HCT116 (cell line): ENCODE measurements at regions not wholly inside any gene's neighbourhood (a gene's known extent, or its start where the extent isn't known, plus 50 kb on each side); places are given as distances from the start of the nearest gene placed in this dataset.

Source experiments
- ATAC-seq: fragments of 200-7000 bp; cut with Tn5 transposase; 2 replicates; pipeline ENCODE4 v1.9.1; 2020; ENCODE audit warnings: mild to moderate bottlenecking, moderate library complexity
- BruUV-seq: library from RNA; stranded (reverse); fragments of 400-500 nt; replicated peaks from 2 replicates; lab custom pipeline; 2021; lab: Mats Ljungman, UMichigan
- CTCF ChIA-PET: fragments of 300-600 bp; sonication (Branson Sonifier 250); formaldehyde crosslinking; loops from one replicate; lab custom pipeline; 2021; ENCODE audit warnings: antibody characterized with exemption; lab: Charles Lee
- POLR2A ChIA-PET: fragments of 300-600, 350-600 bp; sonication (Branson Sonifier 250); formaldehyde crosslinking; loops from one replicate; lab custom pipeline; 2021; ENCODE audit warnings: antibody characterized with exemption; lab: Charles Lee
- RAD21 ChIA-PET, 2 experiments: fragments of 300-600 bp; sonication (Branson Sonifier 250); formaldehyde crosslinking; loops; one replicate each; lab custom pipeline; 2023; ENCODE audit warnings: low total read pairs in 2 of 2; ENCODE audit not compliant: uncharacterized antibody in 2 of 2, unreplicated experiment in 2 of 2, low non-redundant PET in 1 of 2; lab: Charles Lee
- DNase-seq: peaks from one replicate; pipeline ENCODE4 v3.0.0-alpha.2; 2010; ENCODE audit warnings: low read depth, low spot score
- H2AFZ ChIP-seq: fragments of 200-600 bp; shearing (Covaris generic), sonication (generic); 2 replicates; pipeline ENCODE4 v1.6.1; 2017; ENCODE audit warnings: low read depth, mixed run types, mixed read lengths, antibody characterized with exemption, low read length; ENCODE audit not compliant: poor library complexity, severe bottlenecking
- H3K27ac ChIP-seq: 2 replicates; pipeline ENCODE4 v1.5.1; 2012; ENCODE audit warnings: low read depth, low read length
- H3K27me3 ChIP-seq: fragments of 200-600 bp; sonication (generic); 2 replicates; pipeline ENCODE4 v1.6.1; 2016; ENCODE audit warnings: mixed run types, low read length, mixed read lengths; ENCODE audit not compliant: insufficient read depth
- H3K36me3 ChIP-seq, 2 experiments: fragments of 200-500 bp in 1 of 2; fragments of 200-600 bp in 1 of 2; sonication (Bioruptor generic) in 1 of 2; sonication (generic) in 1 of 2; 2 replicates each; pipeline versions ENCODE4 v1.5.1 to v1.6.1; 2014 to 2016; ENCODE audit warnings: low read length in 2 of 2, inconsistent platforms in 1 of 2, mixed read lengths in 1 of 2, mixed run types in 1 of 2; ENCODE audit not compliant: insufficient read depth in 2 of 2, control insufficient read depth in 1 of 2
- H3K4me1 ChIP-seq, 2 experiments: fragments of 200-600 bp in 1 of 2; sonication (generic) in 1 of 2; 2 replicates each; pipeline versions ENCODE4 v1.5.1 to v1.6.1; 2012 to 2017; ENCODE audit warnings: low read length in 2 of 2, inconsistent platforms in 1 of 2, mild to moderate bottlenecking in 1 of 2, mixed read lengths in 1 of 2, mixed run types in 1 of 2, moderate library complexity in 1 of 2; ENCODE audit not compliant: insufficient read depth in 2 of 2, control insufficient read depth in 1 of 2
- H3K4me2 ChIP-seq: fragments of 200-600 bp; sonication (generic); 2 replicates; pipeline ENCODE4 v1.6.1; 2017; ENCODE audit warnings: mixed run types, low read length, mixed read lengths
- H3K4me3 ChIP-seq, 2 experiments: fragments of 200-600 bp in 1 of 2; sonication (generic) in 1 of 2; replicated peaks in 1 of 2; 2 replicates each; pipeline ENCODE4 v1.5.1; 2011 to 2016; ENCODE audit warnings: low read length in 2 of 2, control low read depth in 1 of 2, low read depth in 1 of 2, mild to moderate bottlenecking in 1 of 2, mixed read lengths in 1 of 2, mixed run types in 1 of 2
- H3K79me2 ChIP-seq: fragments of 200-600 bp; sonication (generic); 2 replicates; pipeline ENCODE4 v1.6.1; 2017; ENCODE audit warnings: mild to moderate bottlenecking, mixed run types, low read length, moderate library complexity, mixed read lengths; ENCODE audit not compliant: insufficient read depth
- H3K9ac ChIP-seq: fragments of 200-600 bp; sonication (generic); 2 replicates; pipeline ENCODE4 v1.6.1; 2016; ENCODE audit warnings: low read length, mixed read lengths
- H3K9me2 ChIP-seq: fragments of 200-600 bp; sonication (generic), shearing (Covaris generic); 2 replicates; pipeline ENCODE4 v1.6.1; 2017; ENCODE audit warnings: mixed run types, mild to moderate bottlenecking, moderate library complexity; ENCODE audit not compliant: insufficient read depth
- H3K9me3 ChIP-seq, 2 experiments: fragments of 200-500 bp in 1 of 2; fragments of 200-600 bp in 1 of 2; sonication (Bioruptor generic) in 1 of 2; sonication (generic) in 1 of 2; 2 replicates each; pipeline ENCODE4 v1.6.1; 2014 to 2017; ENCODE audit warnings: low read length in 2 of 2, mixed read lengths in 2 of 2, inconsistent platforms in 1 of 2, low read depth in 1 of 2, mild to moderate bottlenecking in 1 of 2, mixed run types in 1 of 2, moderate library complexity in 1 of 2; ENCODE audit not compliant: control insufficient read depth in 1 of 2, insufficient read depth in 1 of 2
- H4K20me1 ChIP-seq: fragments of 200-600 bp; sonication (generic), shearing (Covaris generic); 2 replicates; pipeline ENCODE4 v1.6.1; 2017; ENCODE audit warnings: mixed run types, mild to moderate bottlenecking, moderate library complexity; ENCODE audit not compliant: insufficient read depth
- CTCF ChIP-seq, 3 experiments: fragments of 200-600 bp in 1 of 3; sonication (generic) in 1 of 3; IDR thresholded peaks in 2 of 3; conservative IDR thresholded peaks in 1 of 3; 2 replicates each; pipeline ENCODE4 v1.5.1; 2012 to 2017; ENCODE audit warnings: low read depth in 2 of 3, low read length in 2 of 3, antibody characterized with exemption in 1 of 3, borderline replicate concordance in 1 of 3, control low read depth in 1 of 3, mild to moderate bottlenecking in 1 of 3, mixed read lengths in 1 of 3, mixed run types in 1 of 3, moderate library complexity in 1 of 3; ENCODE audit not compliant: insufficient read depth in 1 of 3
- EZH2 ChIP-seq: fragments of 200-600 bp; sonication (generic); IDR thresholded peaks from 2 replicates; pipeline ENCODE4 v1.6.1; 2017; ENCODE audit warnings: antibody characterized with exemption, mixed run types
- EZH2phosphoT487 ChIP-seq: fragments of 200-600 bp; IDR thresholded peaks from 2 replicates; pipeline ENCODE4 v1.6.1; 2018; ENCODE audit warnings: antibody characterized with exemption, borderline replicate concordance
- FOSL1 ChIP-seq: IDR thresholded peaks from 2 replicates; pipeline ENCODE4 v1.6.1; 2012; ENCODE audit warnings: low read depth
- MAX ChIP-seq: IDR thresholded peaks from 2 replicates; pipeline ENCODE4 v1.6.1; 2012
- RAD21 ChIP-seq: IDR thresholded peaks from 2 replicates; pipeline ENCODE4 v1.6.1; 2012; ENCODE audit warnings: low read depth, mild to moderate bottlenecking
- REST ChIP-seq: IDR thresholded peaks from 2 replicates; pipeline ENCODE4 v1.6.1; 2012; ENCODE audit warnings: low read depth
- SP1 ChIP-seq: IDR thresholded peaks from 2 replicates; pipeline ENCODE4 v1.6.1; 2012; ENCODE audit warnings: low read depth
- TCF7L2 ChIP-seq: IDR thresholded peaks from 2 replicates; pipeline ENCODE4 v1.7.0; 2011; ENCODE audit warnings: borderline replicate concordance, inconsistent platforms; ENCODE audit not compliant: insufficient read depth, insufficient read length; ENCODE audit errors: extremely low read depth
- intact Hi-C: fragments of 100-400 bp; cut with micrococcal nuclease; formaldehyde crosslinking; loops from 2 replicates; pipeline ENCODE4 v1.10.0; 2022

GRCh38 chr11:80196932-80197554 is 756.2 kb upstream of the TENM4 start (continued):
- no peak for TF ChIP-seq EZH2phosphoT487

GRCh38 chr11:80196041-80196440 is 755.2 kb upstream of the TENM4 start:
- Histone ChIP-seq H3K27ac (no peak overlapping the region), H2AFZ (no peak overlapping the region), H3K9me3 (peaks cover 0 to 7% of the 10 kb centered on the region in 2 experiments; a peak in 2 of 4 replicates), H3K9ac (no peak overlapping the region), H4K20me1 (no peaks in the 10 kb centered on the region), H3K9me2 (no peaks in the 10 kb centered on the region), H3K79me2 (no peaks in the 10 kb centered on the region), H3K4me1 (no peaks in the 10 kb centered on the region), H3K36me3 (no peaks in the 10 kb centered on the region), H3K27me3 (no peaks in the 10 kb centered on the region), H3K4me2 (no peak overlapping the region), H3K4me3 (no peak overlapping the region)
- no peak for ATAC-seq
- TF ChIP-seq REST (no peak), EZH2 (no peak), FOSL1 (no peak), TCF7L2 (no peak), SP1 (no peak), RAD21 (no peak), MAX (no peak), CTCF (IDR thresholded peaks at IDR 0.05 in 2 of 3, conservative IDR thresholded peaks at IDR 0.05 in 1 of 3; ENCODE audit: borderline replicate concordance in 1 of 3, insufficient read depth in 1 of 3, low read depth in 2 of 3, low read length in 2 of 3) (no peak)
- BruUV-seq: no TSS peak
- POLR2A ChIA-PET: no interaction called here
- CTCF ChIA-PET: no interaction called here
- RAD21 ChIA-PET: no interaction called here
- DNase-seq: no peak
- intact Hi-C loops: no loop called here
